ENCODE measurements at regions not wholly inside any gene's neighbourhood (a gene's known extent, or its start where the extent isn't known, plus 50 kb on each side); places are given as distances from the start of the nearest gene placed in this dataset.

- Histone ChIP-seq H3K4me1 (ENCODE audit: low read depth) (no peaks in the 10 kb centered on the region), H3K4me3 (no peak overlapping the region), H3K36me3 (ENCODE audit: low read depth) (no peaks in the 10 kb centered on the region), H3K9me3 (no peaks in the 10 kb centered on the region)
- TF ChIP-seq CTCF (IDR thresholded peaks at IDR 0.05): no peak
- intact Hi-C loops (cut with DNase I, micrococcal nuclease): no loop called here
- DNase-seq (no peak), ATAC-seq (no peak)
Observed at GRCh38 chr3:168648321-168648720, 552.6 kb upstream of the GOLIM4 start.

- Histone ChIP-seq H3K4me3 (no peak overlapping the region), H3K36me3 (ENCODE audit: low read depth) (no peaks in the 10 kb centered on the region), H3K4me1 (ENCODE audit: low read depth) (no peaks in the 10 kb centered on the region), H3K9me3 (no peaks in the 10 kb centered on the region)
- no peak for TF ChIP-seq CTCF (IDR thresholded peaks at IDR 0.05)
- no peak for ATAC-seq
- intact Hi-C loops (cut with DNase I, micrococcal nuclease): no loop called here
- DNase-seq: no peak
Observed at GRCh38 chr3:168647582-168647981, 551.9 kb upstream of the GOLIM4 start.

GRCh38 chr3:168645180-168645579 lies 549.5 kb upstream of the GOLIM4 start:
- Histone ChIP-seq H3K36me3 (ENCODE audit: low read depth) (no peaks in the 10 kb centered on the region), H3K4me3 (no peak overlapping the region), H3K9me3 (no peaks in the 10 kb centered on the region), H3K4me1 (ENCODE audit: low read depth) (no peaks in the 10 kb centered on the region)
- DNase-seq (no peak), ATAC-seq (no peak)
- no peak for TF ChIP-seq CTCF (IDR thresholded peaks at IDR 0.05)
- intact Hi-C loops (cut with DNase I, micrococcal nuclease): no loop called here

GRCh38 chr3:168628549-168628948 lies 532.8 kb upstream of the GOLIM4 start:
- no peak overlapping the region for H3K4me3 ChIP-seq
- DNase-seq (no peak), ATAC-seq (no peak)
- H3K36me3 ChIP-seq (ENCODE audit: low read depth): no peaks in the 10 kb centered on the region
- no peak for TF ChIP-seq CTCF (IDR thresholded peaks at IDR 0.05)
- no peaks in the 10 kb centered on the region for H3K4me1 ChIP-seq (ENCODE audit: low read depth)
- H3K9me3 ChIP-seq: no peaks in the 10 kb centered on the region
- intact Hi-C loops (cut with DNase I, micrococcal nuclease): no loop called here

- Histone ChIP-seq H3K4me3 (no peak overlapping the region), H3K4me1 (ENCODE audit: low read depth) (no peaks in the 10 kb centered on the region), H3K9me3 (no peaks in the 10 kb centered on the region), H3K36me3 (ENCODE audit: low read depth) (no peaks in the 10 kb centered on the region)
- intact Hi-C loops (cut with DNase I, micrococcal nuclease): no loop called here
- ATAC-seq: no peak
- no peak for TF ChIP-seq CTCF (IDR thresholded peaks at IDR 0.05)
- DNase-seq: no peak
Observed at GRCh38 chr3:168625477-168625876, 529.8 kb upstream of the GOLIM4 start.

GRCh38 chr3:168624892-168625448 lies 529.2 kb upstream of the GOLIM4 start:
- ATAC-seq (no peak), DNase-seq (no peak)
- H3K4me3 ChIP-seq: no peak overlapping the region
- intact Hi-C loops (cut with DNase I, micrococcal nuclease): no loop called here
- H3K9me3 ChIP-seq: no peaks in the 10 kb centered on the region
- no peaks in the 10 kb centered on the region for H3K4me1 ChIP-seq (ENCODE audit: low read depth)
- H3K36me3 ChIP-seq (ENCODE audit: low read depth): no peaks in the 10 kb centered on the region
- TF ChIP-seq CTCF (IDR thresholded peaks at IDR 0.05): no peak
